ENCODE measurements at regions not wholly inside any gene's neighbourhood (a gene's known extent, or its start where the extent isn't known, plus 50 kb on each side); places are given as distances from the start of the nearest gene placed in this dataset.
A peak's percentile ranks its signal among the peaks of the same experiment; 100 is the strongest.

DNA sequence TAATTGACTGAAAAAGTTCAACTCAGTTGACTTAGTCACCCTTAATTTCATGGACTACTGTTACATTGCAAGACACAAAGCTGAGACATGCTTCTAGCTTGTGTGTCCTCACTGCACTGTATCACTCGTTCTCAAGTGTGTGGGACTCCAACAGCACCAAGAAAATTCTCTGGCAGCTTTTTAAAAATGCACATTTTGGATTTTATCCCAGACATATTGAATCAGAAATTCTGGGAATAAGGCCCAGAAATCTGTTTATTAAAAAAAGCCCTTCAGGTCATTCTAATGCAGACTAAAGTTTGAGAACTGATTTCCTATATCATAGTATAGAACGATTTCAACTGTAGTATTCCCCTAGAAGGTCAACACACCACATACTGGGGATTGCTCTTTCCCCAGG, 1485.3 kb downstream of the PCDH9 start:
- no peaks in the 10 kb centered on the region for H4K20me1 ChIP-seq (ENCODE audit: insufficient read depth, low read length)
- peak; percentile 83 for ATAC-seq (ENCODE audit: low read depth)
- no peaks in the 10 kb centered on the region for H3K79me1 ChIP-seq (ENCODE audit: low read depth in 1 of 2, low read length in 2 of 2)
- H3K9me3 ChIP-seq (ENCODE audit: control insufficient read depth, insufficient read depth, low read length): no peaks in the 10 kb centered on the region
- H2BK15ac ChIP-seq (ENCODE audit: low read depth, low read length): no peak overlapping the region
- no peaks in the 10 kb centered on the region for H3K36me3 ChIP-seq (ENCODE audit: control insufficient read depth, insufficient read depth, low read length)
- CTCF ChIA-PET: interaction anchor here (0.7 kb wide), 1 partner anchor 876 kb away, joined by 3 read pairs; no protein-coding TSS in a partner anchor
- no peaks in the 10 kb centered on the region for H3K9me1 ChIP-seq (ENCODE audit: insufficient read depth, low read length)
- DNase-seq: peak; percentile 79
- no peak overlapping the region for H2BK120ac ChIP-seq (ENCODE audit: low read depth, low read length)
- no peaks in the 10 kb centered on the region for H3K27me3 ChIP-seq (ENCODE audit: control insufficient read depth, insufficient read depth, low read length)
- no peak overlapping the region for H3K4me2 ChIP-seq (ENCODE audit: low read depth, low read length)
- dilution Hi-C loops (cut with HindIII; ENCODE audit: low sequenced_read_pairs, unreplicated experiment): no loop called here
- no peak overlapping the region for H4K91ac ChIP-seq (ENCODE audit: insufficient read depth, low read depth, low read length)
- no peak overlapping the region for H2BK20ac ChIP-seq (ENCODE audit: low read depth, low read length)
- H3K18ac ChIP-seq (ENCODE audit: low read depth, low read length): no peak overlapping the region
- POLR2A ChIA-PET (ENCODE audit: unreplicated experiment): no interaction called here
- no peak overlapping the region for H3K14ac ChIP-seq (replicated peaks; ENCODE audit: low read depth, low read length)
- intact Hi-C loops (cut with micrococcal nuclease): no loop called here
- H3K4me1 ChIP-seq (ENCODE audit: control insufficient read depth, insufficient read depth, low read length): peaks cover 1% of the 10 kb centered on the region; the same call in 1 of the 2 replicates
- no peak for TF ChIP-seq MAZ (IDR thresholded peaks at IDR 0.05; ENCODE audit: borderline replicate concordance, low read depth, low read length)
- H3K9ac ChIP-seq (ENCODE audit: low read depth, low read length): no peak overlapping the region
- in situ Hi-C loops (cut with MboI; ENCODE audit: low sequenced_read_pairs): no loop called here
- no peak overlapping the region for H3K4me3 ChIP-seq (ENCODE audit: insufficient read depth, low read depth, low read length)
- no peak overlapping the region for H4K8ac ChIP-seq (ENCODE audit: low read depth in 2 of 2, low read length in 2 of 2)
- H2AK9ac ChIP-seq (replicated peaks; ENCODE audit: low read depth, low read length, poor library complexity): no peak overlapping the region
- H2AFZ ChIP-seq (replicated peaks; ENCODE audit: low read length, poor library complexity): no peak overlapping the region
- H3K23ac ChIP-seq (ENCODE audit: low read depth, low read length): no peak overlapping the region
- H4K5ac ChIP-seq (ENCODE audit: low read depth, low read length): no peak overlapping the region
- H2AK5ac ChIP-seq (ENCODE audit: low read depth, low read length): no peak overlapping the region
- WGBS, 2 experiments (ENCODE audit: extremely low coverage in 2 of 2, insufficient read length in 1 of 2): no CpG with 5 or more reads among the region's 2 CpGs
- H3K56ac ChIP-seq (ENCODE audit: extremely low read depth, insufficient read depth, low read length): no peak overlapping the region
- H3K4ac ChIP-seq (ENCODE audit: low read depth, low read length): no peak overlapping the region
- BruUV-seq (replicated peaks): no TSS peak
- H2BK5ac ChIP-seq (ENCODE audit: low read depth, low read length, poor library complexity, severe bottlenecking): no peak overlapping the region
- no peak overlapping the region; the same call in 1 of the 2 replicates for H3K27ac ChIP-seq (ENCODE audit: insufficient read depth, low read length)
